GM19035 (cell line): ENCODE measurements at regions not wholly inside any gene's neighbourhood (a gene's known extent, or its start where the extent isn't known, plus 50 kb on each side); places are given as distances from the start of the nearest gene placed in this dataset.
"Not testable (repeated sequence)": the region's sequence is repeated elsewhere in the genome, so short reads cannot be mapped to it uniquely, and the experiment has no call there.

Experiments
- ATAC-seq: cut with Tn5 transposase; IDR thresholded peaks from one replicate; pipeline ENCODE4 v1.9.1; 2021; ENCODE audit not compliant: unreplicated experiment

DNA sequence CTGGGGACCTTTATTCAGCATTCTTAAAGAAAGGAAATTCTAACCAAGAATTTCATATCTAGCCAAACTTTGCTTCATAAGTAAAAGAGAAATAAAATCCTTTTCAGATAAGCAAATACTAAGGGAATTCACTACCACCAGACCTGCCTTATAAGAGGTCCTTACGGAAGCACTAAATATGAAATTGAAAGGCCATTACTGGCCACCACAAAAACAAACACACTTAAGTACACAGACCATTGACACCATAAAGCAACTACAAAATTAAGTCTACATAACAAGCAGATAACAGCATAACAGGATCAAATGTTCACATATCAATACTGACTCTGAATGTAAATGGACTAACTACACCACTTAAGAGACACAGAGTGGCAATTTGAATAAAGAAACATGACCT is 361.4 kb upstream of the POU5F2 start:
- no peak for ATAC-seq

DNA sequence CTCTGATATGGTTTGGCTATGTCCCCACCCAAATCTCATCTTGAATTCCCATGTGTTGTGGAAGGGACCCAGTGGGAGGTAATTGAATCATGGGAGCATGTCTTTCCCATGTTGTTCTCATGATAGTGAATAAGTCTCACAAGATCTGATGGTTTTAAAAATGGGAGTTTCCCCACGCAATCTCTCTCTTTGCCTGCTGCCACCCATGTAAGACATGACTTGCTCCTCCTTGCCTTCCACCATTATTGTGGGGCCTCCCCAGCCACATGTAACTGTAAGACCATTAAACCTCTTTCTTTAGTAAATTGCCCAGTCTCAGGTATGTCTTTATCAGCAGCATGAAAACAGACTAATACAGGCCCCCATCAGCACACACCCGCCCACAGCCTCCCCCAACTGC is 356.0 kb upstream of the POU5F2 start:
- ATAC-seq, result not testable (repeated sequence)

- no peak for ATAC-seq
Measured at GRCh38 chr5:94094793-94095441, 353.5 kb upstream of the POU5F2 start.

DNA sequence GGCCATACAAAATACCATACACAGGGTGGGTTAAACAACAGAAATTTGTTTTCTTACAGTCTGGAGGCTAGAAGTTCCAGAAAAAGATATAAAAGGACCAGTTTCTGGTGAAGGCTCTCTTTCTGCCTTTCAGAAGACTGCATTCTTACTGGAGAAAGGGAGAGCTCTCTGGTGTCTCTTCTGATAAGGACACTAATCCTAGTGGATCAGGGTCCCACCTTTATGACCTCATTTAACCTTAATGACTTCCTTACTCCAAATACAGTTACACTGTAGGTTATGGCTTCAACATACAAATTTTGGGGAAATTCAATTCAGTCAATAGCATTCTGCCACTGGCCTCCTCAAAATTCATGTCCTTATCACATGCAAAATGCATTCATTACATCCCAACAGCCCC is 351.9 kb upstream of the POU5F2 start:
- ATAC-seq, result no peak

DNA sequence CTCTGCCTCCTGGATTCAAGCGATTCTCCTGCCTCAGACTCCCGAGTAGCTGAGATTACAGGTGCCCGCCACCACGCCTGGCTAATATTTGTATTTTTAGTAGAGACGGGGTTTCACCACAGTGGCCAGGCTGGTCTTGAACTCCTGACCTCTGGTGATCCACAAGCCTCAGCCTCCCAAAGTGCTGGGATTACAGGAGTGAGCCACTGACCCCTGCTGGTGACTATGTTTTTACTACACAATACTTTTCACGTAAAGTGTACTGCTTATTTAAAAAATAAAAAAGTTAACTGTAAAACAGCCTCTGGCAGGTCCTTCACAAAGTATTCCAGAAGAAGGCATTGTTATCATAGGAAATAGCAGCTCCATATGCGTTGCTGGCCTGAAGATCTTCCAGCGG is 345.2 kb upstream of the POU5F2 start:
- ATAC-seq, result not testable (repeated sequence)

DNA sequence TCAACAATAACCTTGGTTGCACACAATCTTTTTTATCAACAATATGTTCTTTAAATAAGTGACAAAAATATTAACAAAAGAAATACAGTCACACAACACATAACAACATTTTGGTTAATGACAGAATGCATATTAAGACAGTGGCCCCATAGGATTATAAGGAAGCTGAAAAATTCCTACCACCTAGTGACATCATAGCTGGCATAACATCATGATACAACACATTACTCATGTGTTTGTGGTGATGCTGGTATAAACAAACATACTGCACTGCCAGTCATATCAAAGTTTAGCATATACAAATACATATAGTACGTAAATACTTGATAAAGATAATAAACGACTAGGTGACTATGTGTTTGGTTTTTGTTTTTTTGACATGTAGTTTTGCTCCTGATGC is 344.8 kb upstream of the POU5F2 start:
- ATAC-seq, result no peak

- ATAC-seq, result no peak
Measured at GRCh38 chr5:94082405-94082804, 341.0 kb upstream of the POU5F2 start.

- no peak for ATAC-seq
Measured at GRCh38 chr5:94081088-94081487, 339.7 kb upstream of the POU5F2 start.

GRCh38 chr5:94080390-94080789 is 339.0 kb upstream of the POU5F2 start:
- ATAC-seq, result no peak

GRCh38 chr5:94072116-94072515 is 330.7 kb upstream of the POU5F2 start:
- ATAC-seq, result no peak

- no peak for ATAC-seq
Measured at GRCh38 chr5:94066437-94067207, 325.2 kb upstream of the POU5F2 start.

- ATAC-seq, result no peak
Measured at GRCh38 chr5:94064025-94064424, 322.6 kb upstream of the POU5F2 start.

- no peak for ATAC-seq
Measured at GRCh38 chr5:94057655-94058054, 316.3 kb upstream of the POU5F2 start.

DNA sequence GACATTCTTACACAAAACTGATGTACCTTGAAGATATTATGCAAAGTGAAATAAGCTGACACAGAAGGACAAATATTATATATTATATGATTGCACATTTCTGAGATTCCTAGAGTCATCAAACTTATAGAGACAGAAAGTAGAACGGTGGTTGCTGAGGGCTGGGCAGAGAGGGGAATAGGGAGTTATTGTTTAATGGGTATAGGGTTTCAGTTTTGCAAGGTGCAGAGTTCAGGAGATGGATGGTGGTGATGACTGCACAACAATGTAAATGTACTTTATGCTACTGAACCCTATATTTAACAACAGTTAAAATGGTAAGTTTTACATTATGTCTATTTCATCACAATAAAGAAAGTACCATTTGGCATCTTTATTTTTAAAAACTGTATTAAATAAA is 315.8 kb upstream of the POU5F2 start:
- no peak for ATAC-seq

DNA sequence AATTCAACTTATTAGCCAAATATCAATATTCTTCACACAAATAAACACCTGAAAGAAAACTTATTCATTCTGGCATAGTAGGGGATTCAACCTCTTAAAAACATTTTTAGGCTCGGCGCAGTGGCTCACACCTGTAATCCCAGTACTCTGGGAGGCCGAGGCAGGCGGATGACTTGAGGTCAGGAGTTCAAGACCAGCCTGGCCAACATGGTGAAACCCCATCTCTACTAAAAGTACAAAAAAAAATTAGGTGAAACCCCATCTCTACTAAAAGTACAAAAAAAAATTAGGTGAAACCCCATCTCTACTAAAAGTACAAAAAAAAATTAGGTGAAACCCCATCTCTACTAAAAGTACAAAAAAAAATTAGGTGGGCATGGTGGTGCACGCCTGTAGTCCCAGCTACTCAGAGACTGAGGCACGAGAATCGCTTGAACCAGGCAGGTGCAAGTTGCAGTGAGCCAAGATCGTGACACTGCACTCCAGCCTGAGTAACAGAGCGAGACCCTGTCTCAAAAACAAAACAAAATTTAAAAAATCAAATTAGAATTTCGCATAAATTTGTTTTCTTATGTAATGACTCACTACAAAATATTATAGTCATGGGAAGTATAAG is 308.0 kb upstream of the POU5F2 start:
- ATAC-seq, result not testable (repeated sequence)

GRCh38 chr5:94045839-94046782 is 304.7 kb upstream of the POU5F2 start:
- no peak for ATAC-seq

DNA sequence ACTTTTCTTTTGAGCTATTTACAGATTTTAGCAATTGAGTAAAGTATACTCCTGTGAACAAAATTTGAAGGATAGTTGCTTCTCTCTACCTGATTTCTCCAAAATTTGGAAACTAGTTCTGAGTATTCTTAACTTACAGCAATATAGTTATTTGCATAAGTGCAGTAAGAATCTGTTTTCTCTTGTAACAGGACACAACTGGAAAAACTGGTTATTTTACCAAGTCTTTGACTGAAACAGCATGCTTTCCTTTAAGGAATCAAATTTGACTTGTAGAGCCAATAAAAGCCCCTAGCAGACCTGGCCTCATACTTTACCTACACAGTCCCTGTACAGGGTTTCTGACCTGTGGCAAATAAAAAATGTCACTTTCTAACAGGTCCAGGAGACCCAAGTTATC is 301.9 kb upstream of the POU5F2 start:
- no peak for ATAC-seq

DNA sequence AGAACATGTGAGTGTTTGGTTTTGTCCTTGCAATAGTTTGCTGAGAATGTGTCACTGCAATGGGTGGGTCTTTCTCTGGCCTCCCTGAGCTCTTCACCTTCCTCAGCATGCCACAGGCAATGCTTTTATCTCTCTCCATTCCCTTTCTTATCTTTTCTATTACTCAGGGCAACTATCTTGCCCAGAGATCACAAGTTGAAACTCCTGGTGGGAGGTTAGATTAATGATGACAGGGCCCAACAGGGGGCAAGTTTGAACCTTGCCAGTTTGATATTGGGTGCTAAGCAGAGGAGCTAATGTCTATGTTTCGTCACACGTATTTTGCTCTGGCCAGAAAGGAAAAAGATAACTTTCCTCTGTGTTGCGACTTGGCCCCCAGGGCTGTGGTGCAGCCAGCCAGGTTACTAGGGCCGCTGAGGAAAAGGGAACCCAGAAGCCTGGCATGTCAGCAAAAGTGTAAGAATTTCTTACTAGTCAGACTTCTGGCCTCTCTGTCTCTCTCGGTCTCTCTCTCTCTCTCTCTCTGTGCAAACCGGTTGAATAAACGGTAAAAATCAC is 299.3 kb upstream of the POU5F2 start:
- ATAC-seq, result no peak

DNA sequence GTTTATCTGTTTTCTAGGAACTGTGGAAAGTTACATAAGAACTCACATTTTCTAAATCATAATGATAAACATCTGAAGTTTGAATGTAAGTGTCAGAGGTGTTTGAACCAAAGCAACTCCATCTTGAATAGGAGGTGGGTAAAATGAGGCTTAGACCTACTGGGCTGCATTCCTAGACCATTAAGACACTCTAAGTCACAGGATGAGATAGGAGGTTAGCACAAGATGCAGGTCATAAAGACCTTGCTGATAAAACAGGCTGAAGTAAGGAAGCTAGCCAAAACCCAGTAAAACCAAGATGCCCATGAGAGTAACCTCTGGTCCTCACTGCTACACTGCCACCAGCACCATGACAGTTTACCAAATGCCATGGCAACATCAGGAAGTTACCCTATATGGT is 297.7 kb upstream of the POU5F2 start:
- no peak for ATAC-seq

- ATAC-seq, result no peak
Measured at GRCh38 chr5:94031631-94032030, 290.2 kb upstream of the POU5F2 start.

DNA sequence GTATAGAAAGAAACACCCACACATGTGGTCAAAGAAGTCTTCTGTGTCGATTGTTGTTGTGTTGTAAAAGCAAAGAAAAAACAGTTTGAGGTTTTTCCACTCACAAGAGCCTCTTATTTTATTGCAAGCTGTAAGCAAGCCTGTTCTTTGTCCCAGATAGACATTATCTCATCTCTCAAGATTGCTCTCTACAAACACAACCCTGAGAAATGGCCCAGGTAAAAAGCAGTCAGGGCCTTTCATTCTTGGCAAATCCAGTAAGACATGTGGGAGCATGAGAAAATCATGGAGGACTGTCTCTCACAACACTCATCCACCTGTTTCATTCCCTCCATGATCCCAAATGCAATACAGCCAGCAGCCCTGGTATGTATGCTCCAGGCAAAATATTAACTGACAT is 286.6 kb upstream of the POU5F2 start:
- no peak for ATAC-seq
